HG02623 (cell line): ENCODE measurements at regions not wholly inside any gene's neighbourhood (a gene's known extent, or its start where the extent isn't known, plus 50 kb on each side); places are given as distances from the start of the nearest gene placed in this dataset.

Experiments
- ATAC-seq: cut with Tn5 transposase; IDR thresholded peaks from one replicate; pipeline ENCODE4 v1.9.1; 2021; ENCODE audit warnings: moderate library complexity; ENCODE audit not compliant: unreplicated experiment

DNA sequence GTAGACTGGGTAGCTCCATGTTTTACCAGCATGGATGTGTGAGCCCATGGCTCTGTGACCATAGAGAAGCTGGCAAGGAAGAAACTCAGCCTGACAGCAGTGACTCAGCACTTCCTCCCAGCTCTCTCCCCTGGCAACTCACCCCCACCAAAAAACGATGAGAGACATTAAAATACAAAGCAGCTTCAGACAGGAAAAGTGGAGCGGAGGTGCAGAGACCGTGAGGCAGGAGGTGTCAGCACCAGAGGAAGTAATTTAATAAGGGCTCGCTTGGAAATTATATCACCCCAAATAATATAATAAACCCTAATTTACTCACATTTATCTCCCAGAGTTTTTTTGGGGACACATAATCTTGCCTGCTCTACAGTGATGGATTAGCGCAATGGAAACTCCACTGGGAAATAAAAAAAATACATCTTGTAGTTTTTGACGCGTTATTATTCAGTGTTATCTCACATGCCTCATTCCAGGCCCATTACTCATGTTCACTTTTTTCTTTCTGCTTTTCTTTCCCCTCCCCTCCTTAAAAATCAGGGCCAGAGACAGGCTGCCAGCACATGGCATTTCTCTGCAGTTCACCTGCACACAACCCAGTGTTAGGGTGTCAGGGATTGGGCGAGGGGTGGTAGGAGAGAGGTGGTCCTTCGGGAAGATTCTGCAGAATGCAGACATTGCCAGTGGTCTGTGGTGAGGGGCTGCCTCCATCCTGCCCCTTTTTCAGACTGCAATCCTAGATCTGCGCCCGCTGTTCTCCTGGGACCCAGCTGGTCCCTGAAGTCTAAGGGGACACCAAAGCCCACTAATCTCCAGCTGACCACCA, 170.8 kb downstream of the BUD13 start:
- no peak for ATAC-seq

DNA sequence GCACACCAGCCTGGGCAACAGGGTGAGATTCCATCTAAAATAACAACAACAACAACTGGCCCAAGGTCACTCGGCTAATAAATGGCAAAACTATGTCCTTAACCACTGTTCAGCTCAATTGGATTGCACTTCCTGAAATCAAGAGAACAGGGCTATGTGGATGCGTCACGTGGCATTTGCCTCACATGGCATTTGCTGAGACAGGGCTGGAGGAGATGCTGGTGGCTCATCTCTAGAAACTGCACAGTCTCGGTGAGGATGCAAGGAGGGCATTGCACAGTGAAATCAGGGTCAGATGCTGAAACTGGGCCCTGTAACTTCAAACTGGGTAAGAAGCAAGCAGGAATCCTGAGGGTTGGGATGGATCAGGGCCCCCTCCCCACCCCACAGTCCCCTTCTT, 171.9 kb downstream of the BUD13 start:
- ATAC-seq = no peak

- no peak for ATAC-seq
These were observed 174.2 kb downstream of the BUD13 start for GRCh38 chr11:116598556-116598955.

DNA sequence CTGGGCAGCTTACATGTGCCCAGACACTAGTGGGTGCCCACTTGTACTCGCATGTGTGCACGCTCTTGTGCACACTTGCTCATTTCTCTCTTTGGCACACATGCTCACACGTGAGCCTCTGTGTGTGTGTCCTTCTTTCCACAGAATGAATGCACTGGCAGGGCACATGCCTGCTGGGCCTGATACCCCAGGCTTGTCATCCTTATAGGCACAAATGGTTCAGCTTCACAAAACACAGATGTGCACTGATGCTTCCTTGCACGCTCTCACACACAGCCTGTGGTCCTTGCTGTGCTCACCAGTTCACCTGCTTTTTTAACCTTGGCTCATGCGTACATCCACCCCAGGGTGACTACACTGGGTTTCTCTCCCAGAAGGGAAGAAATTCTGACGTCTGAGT, 174.8 kb downstream of the BUD13 start:
- ATAC-seq = no peak

- ATAC-seq = no peak
These were observed 176.2 kb downstream of the BUD13 start for GRCh38 chr11:116596346-116597260.

- ATAC-seq = no peak
These were observed 177.4 kb downstream of the BUD13 start for GRCh38 chr11:116595305-116595880.

DNA sequence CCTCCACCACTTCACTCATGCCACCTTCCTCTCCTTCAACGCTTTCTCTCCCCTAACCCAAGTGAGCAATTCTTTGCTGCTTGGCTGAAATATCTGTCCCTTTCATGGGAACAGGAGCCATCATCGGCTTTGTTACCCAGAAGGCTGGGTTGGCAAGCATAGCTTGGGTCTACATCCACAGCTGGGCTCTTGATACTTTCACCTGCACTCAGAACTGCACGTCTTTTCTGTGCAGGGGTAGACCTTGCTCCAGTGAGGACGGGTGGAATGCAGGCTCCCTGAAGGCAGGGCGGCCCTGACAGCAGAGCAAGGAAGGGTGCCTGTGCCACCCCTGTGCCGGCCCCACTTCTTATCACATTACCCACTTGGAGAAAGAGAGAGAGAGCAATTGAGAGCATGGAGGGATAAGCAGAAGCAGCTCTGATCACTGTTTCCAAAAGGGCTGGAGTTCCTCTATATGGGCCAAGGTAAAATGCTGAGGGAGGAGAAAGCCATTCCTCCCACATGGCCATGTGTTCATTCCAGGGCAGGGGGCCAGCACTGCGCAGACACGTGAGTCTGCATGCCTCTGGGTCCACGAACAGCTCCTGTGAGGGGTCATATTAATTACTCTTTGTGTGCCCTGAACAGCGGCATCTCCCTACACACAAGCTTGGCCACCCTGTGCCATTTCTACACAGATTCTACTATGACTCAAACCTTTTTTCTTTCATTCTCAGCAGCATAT, 181.8 kb downstream of the BUD13 start:
- no peak for ATAC-seq

DNA sequence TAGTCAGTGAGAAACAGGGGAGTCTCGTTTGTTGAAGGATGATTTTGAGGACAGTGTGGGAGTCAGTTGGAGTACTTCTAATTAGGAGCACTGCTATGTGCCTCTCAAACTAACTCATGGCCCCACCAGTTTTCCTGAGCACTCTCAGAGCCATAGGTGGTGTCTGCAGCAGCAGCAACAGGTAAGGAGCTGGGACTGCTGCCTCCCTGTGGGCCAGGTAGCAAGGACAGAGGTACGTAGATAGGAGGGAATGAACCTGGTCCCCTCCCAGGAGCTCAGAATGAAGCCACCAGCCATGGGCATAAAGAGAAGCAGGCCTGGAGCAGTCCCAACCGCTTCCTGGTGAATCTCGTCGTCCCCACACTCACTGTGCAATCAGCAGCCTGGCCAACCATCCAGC, 183.4 kb downstream of the BUD13 start:
- ATAC-seq = no peak

- no peak for ATAC-seq
These were observed 186.4 kb downstream of the BUD13 start for GRCh38 chr11:116586392-116586791.

GRCh38 chr11:116582571-116582970, 190.2 kb downstream of the BUD13 start:
- no peak for ATAC-seq

- ATAC-seq = no peak
These were observed 191.4 kb downstream of the BUD13 start for GRCh38 chr11:116581349-116581748.

DNA sequence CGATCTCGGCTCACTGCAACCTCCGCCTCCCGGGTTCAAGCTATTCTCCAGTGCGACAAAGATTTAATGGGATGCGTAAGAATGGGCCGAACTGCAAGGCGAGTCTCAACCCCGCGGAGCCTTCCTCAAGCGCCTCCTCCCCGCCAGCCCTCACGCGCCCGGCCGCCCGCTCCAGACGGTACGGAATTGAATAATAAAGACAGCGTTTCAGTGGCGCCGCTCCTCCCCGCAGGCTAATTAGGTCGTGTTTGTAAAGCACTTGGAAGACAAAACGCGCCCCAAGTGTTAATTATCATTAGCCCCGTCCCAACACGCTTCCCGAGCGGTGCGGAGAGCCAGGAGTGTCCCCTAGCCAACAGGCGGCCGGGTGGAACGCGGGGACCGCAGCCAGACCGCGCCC, 192.0 kb downstream of the BUD13 start:
- ATAC-seq = no peak

GRCh38 chr11:116579857-116580727, 192.7 kb downstream of the BUD13 start:
- ATAC-seq = no peak

DNA sequence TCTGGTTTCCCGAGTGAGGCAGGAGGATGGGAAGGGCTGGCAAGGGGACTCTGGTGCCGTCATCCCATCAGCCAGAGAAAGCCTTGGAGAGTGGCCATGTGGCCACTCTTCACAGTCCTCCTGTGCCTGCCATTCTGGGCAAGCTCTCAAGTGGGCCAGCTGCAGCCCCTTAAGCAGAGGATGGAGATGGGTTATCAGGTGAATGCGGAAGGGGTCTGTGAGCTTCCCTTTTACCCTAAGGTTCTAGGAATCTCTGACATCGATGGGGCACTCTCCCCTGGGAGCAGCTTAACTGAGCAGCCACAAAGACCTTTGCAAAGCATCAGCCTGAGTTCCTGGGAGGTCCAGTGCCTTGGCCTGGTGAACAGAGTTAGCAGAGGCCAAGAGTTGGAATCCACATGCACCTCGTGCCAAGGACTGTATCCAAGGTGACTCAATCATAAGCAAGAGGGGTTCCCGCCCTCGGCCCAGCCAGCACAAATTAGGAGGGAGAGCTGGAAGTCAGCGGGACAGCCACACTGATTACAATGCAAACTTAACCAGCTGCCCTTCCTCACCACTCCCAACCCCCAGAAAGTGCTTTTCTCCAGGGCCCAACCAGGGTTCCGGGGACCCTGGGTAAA, 193.6 kb downstream of the BUD13 start:
- ATAC-seq = no peak

- ATAC-seq = no peak
These were observed 194.8 kb downstream of the BUD13 start for GRCh38 chr11:116577956-116578355.

GRCh38 chr11:116577273-116577672, 195.5 kb downstream of the BUD13 start:
- ATAC-seq = no peak

GRCh38 chr11:116576526-116576925, 196.3 kb downstream of the BUD13 start:
- ATAC-seq = no peak

GRCh38 chr11:116567721-116568242, 205.0 kb downstream of the BUD13 start:
- no peak for ATAC-seq

DNA sequence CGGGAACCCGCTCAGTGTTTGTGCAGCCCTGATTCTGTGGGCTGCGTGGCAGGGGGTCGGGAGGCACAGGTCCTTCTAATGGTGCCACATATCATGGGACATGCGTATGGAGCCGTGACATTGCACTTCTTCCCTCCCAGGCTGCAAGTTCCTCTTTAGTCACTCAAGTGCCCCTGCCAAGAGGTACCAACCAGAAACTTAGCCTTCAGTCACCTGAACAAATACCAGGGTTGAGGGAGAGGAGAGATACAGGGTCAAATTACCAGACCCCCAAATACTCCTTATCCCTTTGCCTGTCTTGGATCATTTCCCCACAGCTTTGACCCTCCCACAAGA, 209.1 kb downstream of the BUD13 start:
- no peak for ATAC-seq
